ENCODE measurements at regions not wholly inside any gene's neighbourhood (a gene's known extent, or its start where the extent isn't known, plus 50 kb on each side); places are given as distances from the start of the nearest gene placed in this dataset.
"Not testable (repeated sequence)": the region's sequence is repeated elsewhere in the genome, so short reads cannot be mapped to it uniquely, and the experiment has no call there.

- TF ChIP-seq CTCF (IDR thresholded peaks at IDR 0.05; ENCODE audit: extremely low read depth in 1 of 2, insufficient read depth in 1 of 2, low read depth in 1 of 2, low read length in 2 of 2); GATA2 (IDR thresholded peaks at IDR 0.05; ENCODE audit: insufficient read depth, insufficient read length, low read depth, low read length); POLR2A (IDR thresholded peaks at IDR 0.05; ENCODE audit: low read depth, low read length): not testable (repeated sequence)
Measured at GRCh38 chr20:26219546-26219945, 522.9 kb upstream of the ZNF337 start.
